Omental fat pad (tissue), 3 donors: ENCODE measurements at regions not wholly inside any gene's neighbourhood (a gene's known extent, or its start where the extent isn't known, plus 50 kb on each side); places are given as distances from the start of the nearest gene placed in this dataset.

Experiments used
- ATAC-seq: fragments of 150-250 bp; one replicate; pipeline ENCODE4 v1.9.1; 2016; ENCODE audit warnings: mild to moderate bottlenecking, moderate library complexity; ENCODE audit not compliant: low FRiP score
- DNase-seq: peaks from one replicate; pipeline ENCODE4 v3.0.0-alpha.2; 2019; ENCODE audit warnings: low spot score
- CTCF ChIP-seq, 3 donors: fragments of 450-650 bp; IDR thresholded peaks; one replicate each; pipeline ENCODE4 v1.5.1; 2016 to 2017; ENCODE audit warnings: antibody characterized with exemption in 3 of 3, mild to moderate bottlenecking in 3 of 3, moderate library complexity in 2 of 3

GRCh38 chr15:57820119-57820518, 113.6 kb downstream of the POLR2M start:
- DNase-seq, result no peak
- no peak for ATAC-seq
- TF ChIP-seq CTCF (IDR thresholded peaks at IDR 0.05), result no peak

- no peak for ATAC-seq
- no peak for TF ChIP-seq CTCF (IDR thresholded peaks at IDR 0.05)
- DNase-seq, result no peak
Measured at GRCh38 chr15:57821826-57822225, 115.3 kb downstream of the POLR2M start.

- no peak for TF ChIP-seq CTCF (IDR thresholded peaks at IDR 0.05)
- DNase-seq (no peak), ATAC-seq (no peak)
Measured at GRCh38 chr15:57823325-57823882, 116.9 kb downstream of the POLR2M start.

GRCh38 chr15:57824186-57824585, 117.7 kb downstream of the POLR2M start:
- ATAC-seq, result no peak
- DNase-seq, result no peak

GRCh38 chr15:57827021-57827420, 120.5 kb downstream of the POLR2M start:
- DNase-seq (no peak), ATAC-seq (no peak)
- no peak for TF ChIP-seq CTCF (IDR thresholded peaks at IDR 0.05)

More at GRCh38 chr15:57824186-57824585, 117.7 kb downstream of the POLR2M start:
- TF ChIP-seq CTCF (IDR thresholded peaks at IDR 0.05), result no peak

- no peak for TF ChIP-seq CTCF (IDR thresholded peaks at IDR 0.05)
- no peak for ATAC-seq
- DNase-seq, result no peak
Measured at GRCh38 chr15:57827971-57828370, 121.5 kb downstream of the POLR2M start.

- no peak for TF ChIP-seq CTCF (IDR thresholded peaks at IDR 0.05)
Measured at GRCh38 chr15:57832183-57832582, 125.7 kb downstream of the POLR2M start.

More at GRCh38 chr15:57832183-57832582, 125.7 kb downstream of the POLR2M start:
- no peak for DNase-seq
- ATAC-seq, result no peak
